OCI-LY3 (cell line): ENCODE measurements at regions not wholly inside any gene's neighbourhood (a gene's known extent, or its start where the extent isn't known, plus 50 kb on each side); places are given as distances from the start of the nearest gene placed in this dataset.

Experiments used
- CTCF ChIP-seq: fragments of 200-600, 300-600 bp; sonication (generic); IDR thresholded peaks from 2 replicates; pipeline ENCODE4 v1.5.1; 2014; ENCODE audit warnings: antibody characterized with exemption, low read length, low read depth
- EZH2phosphoT487 ChIP-seq: fragments of 200-600 bp; shearing (Covaris generic); IDR thresholded peaks from 2 replicates; pipeline ENCODE4 v1.6.1; 2018; ENCODE audit warnings: antibody characterized with exemption, mixed run types, low read depth

- TF ChIP-seq CTCF (no peak), EZH2phosphoT487 (no peak)
These were observed 222.5 kb upstream of the DDHD1 start for GRCh38 chr14:53375599-53375998.
